NCI-H1930 (cell line): ENCODE measurements at regions not wholly inside any gene's neighbourhood (a gene's known extent, or its start where the extent isn't known, plus 50 kb on each side); places are given as distances from the start of the nearest gene placed in this dataset.

Source experiments
- DNase-seq, 2 experiments: peaks; one replicate each; lab custom pipeline; 2025; lab: John Stamatoyannopoulos, UW

GRCh38 chr11:15909937-15910598 is 446.3 kb downstream of the SOX6 start:
- no peak for DNase-seq

GRCh38 chr11:15910761-15911160 is 445.6 kb downstream of the SOX6 start:
- DNase-seq: no peak

GRCh38 chr11:15911377-15912044 is 444.8 kb downstream of the SOX6 start:
- no peak for DNase-seq

- DNase-seq: no peak
Observed at GRCh38 chr11:15912291-15912690, 444.1 kb downstream of the SOX6 start.

GRCh38 chr11:15912825-15913224 is 443.5 kb downstream of the SOX6 start:
- no peak for DNase-seq

- DNase-seq: no peak
Observed at GRCh38 chr11:15913261-15913660, 443.1 kb downstream of the SOX6 start.
